ENCODE measurements at regions not wholly inside any gene's neighbourhood (a gene's known extent, or its start where the extent isn't known, plus 50 kb on each side); places are given as distances from the start of the nearest gene placed in this dataset.

DNA sequence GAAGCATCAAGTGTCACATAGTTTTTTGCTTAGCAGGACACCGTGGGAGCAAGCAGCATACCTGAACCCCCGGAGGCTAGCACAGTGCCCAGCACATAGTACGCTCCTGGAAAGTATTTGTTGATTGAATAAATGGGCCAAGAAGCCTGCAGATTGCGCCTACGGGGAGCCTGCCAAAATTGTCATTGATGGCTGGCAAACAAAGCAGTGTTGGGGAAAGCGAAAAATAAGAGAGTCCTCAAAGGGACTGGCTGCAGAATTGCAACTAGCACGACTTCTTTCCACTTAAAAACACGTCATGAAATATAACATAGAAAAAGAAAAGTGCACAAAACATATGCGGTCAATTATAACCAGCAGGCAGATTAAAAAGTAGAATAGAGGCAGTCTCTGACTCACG is 125.2 kb upstream of the GALNT2 start:
- H3K27ac ChIP-seq, result no peak overlapping the region
- no peak for ATAC-seq
- H3K4me2 ChIP-seq, result no peak overlapping the region
- no peaks in the 10 kb centered on the region for H3K9me3 ChIP-seq
- no peaks in the 10 kb centered on the region for H3K4me1 ChIP-seq
- no peak for TF ChIP-seq RNF2 (IDR thresholded peaks at IDR 0.05; ENCODE audit: borderline replicate concordance, low read depth)
- no peak for DNase-seq (ENCODE audit: low read depth in 1 of 2, low spot score in 1 of 2)
- no peak for FAIRE-seq
- H3K4me3 ChIP-seq, result no peak overlapping the region
- WGBS (ENCODE audit: missing lambda C conversion rate), result 45% methylated on average over 10 of the region's 10 CpGs
- POLR2A ChIA-PET, result no interaction called here
- CTCF ChIA-PET, result no interaction called here

DNA sequence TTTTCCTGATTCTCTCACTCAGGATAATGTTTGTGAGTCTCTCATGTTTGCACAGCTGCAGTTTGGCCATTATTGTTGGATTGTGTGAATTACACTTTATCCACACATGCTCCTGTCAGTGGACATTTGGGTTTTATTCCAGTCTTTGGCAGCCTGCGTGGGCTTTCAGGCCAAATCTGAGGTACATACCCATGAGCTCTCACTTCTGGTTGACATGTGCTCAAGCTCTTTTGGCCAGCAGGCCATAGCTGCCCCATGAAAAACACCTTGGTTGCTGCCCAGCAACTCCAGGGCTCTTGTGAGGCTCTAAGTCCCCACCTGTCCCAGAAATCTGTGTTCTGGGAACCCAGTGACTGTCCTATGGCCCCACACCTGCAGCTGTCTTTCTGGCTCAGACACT is 124.5 kb upstream of the GALNT2 start:
- no peak for ATAC-seq

DNA sequence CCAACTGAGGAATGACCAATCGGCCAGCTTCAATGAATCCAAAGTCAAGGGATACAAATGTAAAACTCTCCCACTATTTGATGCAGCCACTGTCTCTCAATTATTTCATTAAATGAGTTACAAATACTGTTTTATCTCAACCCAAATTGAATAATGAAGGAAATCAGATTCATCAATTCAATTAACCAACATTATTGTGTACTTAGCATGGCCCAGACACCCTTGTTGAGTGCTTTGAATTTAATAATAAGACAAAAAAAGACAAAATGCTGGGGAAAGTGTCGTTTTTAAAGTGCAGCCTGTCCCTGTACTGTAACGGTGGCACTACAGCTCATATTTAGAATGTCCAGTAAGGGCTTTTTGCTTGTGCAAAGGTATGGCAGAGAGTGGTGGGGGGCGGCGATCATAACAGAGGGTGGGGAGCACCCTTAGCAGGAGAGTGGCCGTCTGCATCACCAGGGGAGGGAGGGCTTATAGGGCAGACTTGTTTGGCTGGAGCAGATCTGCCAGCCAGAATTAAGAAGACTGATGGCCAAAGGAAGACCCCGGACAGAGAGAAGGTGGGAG is 123.8 kb upstream of the GALNT2 start:
- WGBS (ENCODE audit: missing lambda C conversion rate), result 49% methylated on average over 7 of the region's 7 CpGs
- Histone ChIP-seq H3K9me3 (no peaks in the 10 kb centered on the region), H3K4me2 (no peak overlapping the region), H3K4me3 (no peak overlapping the region), H3K27ac (no peak overlapping the region), H3K4me1 (no peaks in the 10 kb centered on the region)
- DNase-seq (ENCODE audit: low read depth in 1 of 2, low spot score in 1 of 2) (no peak), FAIRE-seq (no peak), ATAC-seq (no peak)
- TF ChIP-seq MAFK (IDR thresholded peaks at IDR 0.05; ENCODE audit: partially characterized antibody), result no peak
- TF ChIP-seq, protein P1, sequence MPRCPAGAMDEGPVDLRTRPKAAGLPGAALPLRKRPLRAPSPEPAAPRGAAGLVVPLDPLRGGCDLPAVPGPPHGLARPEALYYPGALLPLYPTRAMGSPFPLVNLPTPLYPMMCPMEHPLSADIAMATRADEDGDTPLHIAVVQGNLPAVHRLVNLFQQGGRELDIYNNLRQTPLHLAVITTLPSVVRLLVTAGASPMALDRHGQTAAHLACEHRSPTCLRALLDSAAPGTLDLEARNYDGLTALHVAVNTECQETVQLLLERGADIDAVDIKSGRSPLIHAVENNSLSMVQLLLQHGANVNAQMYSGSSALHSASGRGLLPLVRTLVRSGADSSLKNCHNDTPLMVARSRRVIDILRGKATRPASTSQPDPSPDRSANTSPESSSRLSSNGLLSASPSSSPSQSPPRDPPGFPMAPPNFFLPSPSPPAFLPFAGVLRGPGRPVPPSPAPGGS (IDR thresholded peaks at IDR 0.05), result no peak
- TF ChIP-seq, protein P2, sequence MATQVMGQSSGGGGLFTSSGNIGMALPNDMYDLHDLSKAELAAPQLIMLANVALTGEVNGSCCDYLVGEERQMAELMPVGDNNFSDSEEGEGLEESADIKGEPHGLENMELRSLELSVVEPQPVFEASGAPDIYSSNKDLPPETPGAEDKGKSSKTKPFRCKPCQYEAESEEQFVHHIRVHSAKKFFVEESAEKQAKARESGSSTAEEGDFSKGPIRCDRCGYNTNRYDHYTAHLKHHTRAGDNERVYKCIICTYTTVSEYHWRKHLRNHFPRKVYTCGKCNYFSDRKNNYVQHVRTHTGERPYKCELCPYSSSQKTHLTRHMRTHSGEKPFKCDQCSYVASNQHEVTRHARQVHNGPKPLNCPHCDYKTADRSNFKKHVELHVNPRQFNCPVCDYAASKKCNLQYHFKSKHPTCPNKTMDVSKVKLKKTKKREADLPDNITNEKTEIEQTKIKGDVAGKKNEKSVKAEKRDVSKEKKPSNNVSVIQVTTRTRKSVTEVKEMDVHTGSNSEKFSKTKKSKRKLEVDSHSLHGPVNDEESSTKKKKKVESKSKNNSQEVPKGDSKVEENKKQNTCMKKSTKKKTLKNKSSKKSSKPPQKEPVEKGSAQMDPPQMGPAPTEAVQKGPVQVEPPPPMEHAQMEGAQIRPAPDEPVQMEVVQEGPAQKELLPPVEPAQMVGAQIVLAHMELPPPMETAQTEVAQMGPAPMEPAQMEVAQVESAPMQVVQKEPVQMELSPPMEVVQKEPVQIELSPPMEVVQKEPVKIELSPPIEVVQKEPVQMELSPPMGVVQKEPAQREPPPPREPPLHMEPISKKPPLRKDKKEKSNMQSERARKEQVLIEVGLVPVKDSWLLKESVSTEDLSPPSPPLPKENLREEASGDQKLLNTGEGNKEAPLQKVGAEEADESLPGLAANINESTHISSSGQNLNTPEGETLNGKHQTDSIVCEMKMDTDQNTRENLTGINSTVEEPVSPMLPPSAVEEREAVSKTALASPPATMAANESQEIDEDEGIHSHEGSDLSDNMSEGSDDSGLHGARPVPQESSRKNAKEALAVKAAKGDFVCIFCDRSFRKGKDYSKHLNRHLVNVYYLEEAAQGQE (IDR thresholded peaks at IDR 0.05), result no peak
- ChIA-PET CTCF (interaction anchor here (1.2 kb wide), 1 partner anchor 57 kb away, joined by 3 read pairs; no protein-coding TSS in a partner anchor), POLR2A (no interaction called here)

More for the DNA sequence above, 124.5 kb upstream of the GALNT2 start:
- 80% methylated on average over 1 of the region's 1 CpG for WGBS (ENCODE audit: missing lambda C conversion rate)
- no peak overlapping the region for H3K4me2 ChIP-seq
- FAIRE-seq, result no peak
- no peak for TF ChIP-seq RFX5 (IDR thresholded peaks at IDR 0.05)
- TF ChIP-seq, protein P2 (IDR thresholded peaks at IDR 0.05), result no peak
- no peak for TF ChIP-seq HOXB5 (CRISPR knock-in tag; IDR thresholded peaks at IDR 0.05)
- no peak for TF ChIP-seq EP300 (IDR thresholded peaks at IDR 0.05)
- no peak for TF ChIP-seq ESRRA (IDR thresholded peaks at IDR 0.05; ENCODE audit: borderline replicate concordance, low read length)
- TF ChIP-seq POLR2A (IDR thresholded peaks at IDR 0.05; ENCODE audit: low read length), result no peak
- TF ChIP-seq, protein P3, sequence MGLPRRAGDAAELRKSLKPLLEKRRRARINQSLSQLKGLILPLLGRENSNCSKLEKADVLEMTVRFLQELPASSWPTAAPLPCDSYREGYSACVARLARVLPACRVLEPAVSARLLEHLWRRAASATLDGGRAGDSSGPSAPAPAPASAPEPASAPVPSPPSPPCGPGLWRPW (IDR thresholded peaks at IDR 0.05), result no peak
- TF ChIP-seq GATA3 (IDR thresholded peaks at IDR 0.05; ENCODE audit: borderline replicate concordance), result no peak
- ChIA-PET POLR2A (no interaction called here), CTCF (interaction anchor here (1.2 kb wide), 1 partner anchor 56 kb away, joined by 3 read pairs; no protein-coding TSS in a partner anchor)
- H3K9me3 ChIP-seq, result no peaks in the 10 kb centered on the region
- DNase-seq (ENCODE audit: low read depth in 1 of 2, low spot score in 1 of 2), result no peak
- no peak overlapping the region for H3K4me3 ChIP-seq
- no peak overlapping the region for H3K27ac ChIP-seq
- no peaks in the 10 kb centered on the region for H3K4me1 ChIP-seq
